ENCODE measurements at regions not wholly inside any gene's neighbourhood (a gene's known extent, or its start where the extent isn't known, plus 50 kb on each side); places are given as distances from the start of the nearest gene placed in this dataset.

DNA sequence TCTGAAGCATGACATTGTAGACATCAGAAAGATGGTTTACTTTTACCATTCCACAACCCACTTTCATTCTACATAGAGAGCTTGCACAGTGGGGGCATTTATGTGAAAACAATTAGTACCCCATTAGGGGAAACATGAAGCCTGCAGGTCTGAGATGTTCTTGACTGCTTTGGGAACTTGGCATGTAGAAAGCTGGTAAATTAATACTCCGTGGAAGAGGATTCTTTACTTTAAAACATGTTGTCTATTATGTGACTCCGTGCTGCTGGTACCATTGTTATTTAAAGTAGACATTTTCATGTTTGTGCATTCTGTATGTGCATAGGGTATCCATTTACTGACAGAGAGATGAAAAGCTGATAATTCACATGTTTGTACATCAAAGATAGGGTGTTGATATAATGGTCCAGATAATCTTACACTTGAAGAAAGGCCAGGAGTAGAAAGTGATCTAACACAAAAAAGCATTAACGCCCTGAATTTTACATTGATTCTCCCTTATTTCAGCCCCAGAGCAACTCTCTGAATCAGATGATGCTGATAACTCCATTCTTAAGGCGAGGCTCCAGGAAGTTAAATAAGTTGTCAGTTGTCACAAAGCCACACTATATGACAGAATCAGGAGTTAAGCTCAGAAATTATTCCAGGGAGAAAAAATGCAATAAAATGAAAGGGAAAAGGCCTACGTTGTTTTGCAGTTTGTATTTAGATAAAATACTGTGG is 50.1 kb upstream of the CD180 start:
- no peak for DNase-seq
